Thyroid gland (tissue), 4 donors: ENCODE measurements at regions not wholly inside any gene's neighbourhood (a gene's known extent, or its start where the extent isn't known, plus 50 kb on each side); places are given as distances from the start of the nearest gene placed in this dataset.

Experiments used
- DNase-seq, 2 donors: peaks; one replicate each; pipeline ENCODE4 v3.0.0-alpha.2; 2019
- H3K27ac ChIP-seq, 3 donors: fragments of 200-600 bp; sonication (generic); 1 replicate in 2 of 3; 2 replicates in 1 of 3; pipeline ENCODE4 v1.5.1; 2016 to 2019; ENCODE audit warnings: mild to moderate bottlenecking in 1 of 3, moderate library complexity in 1 of 3
- H3K27me3 ChIP-seq: fragments of 200-600 bp; sonication (generic); one replicate; pipeline ENCODE4 v1.5.1; 2019
- H3K36me3 ChIP-seq, 2 donors: fragments of 200-600 bp; sonication (generic); one replicate each; pipeline ENCODE4 v1.5.1; 2016 to 2019
- H3K4me1 ChIP-seq, 2 donors: fragments of 200-600 bp; sonication (generic); one replicate each; pipeline ENCODE4 v1.5.1; 2017 to 2019
- H3K4me3 ChIP-seq, 3 donors: fragments of 200-600 bp; sonication (generic); replicated peaks in 1 of 3; 1 replicate in 2 of 3; 2 replicates in 1 of 3; pipeline ENCODE4 v1.5.1; 2016; ENCODE audit warnings: mild to moderate bottlenecking in 1 of 3
- H3K9me3 ChIP-seq: fragments of 200-600 bp; sonication (generic); one replicate; pipeline ENCODE4 v1.5.1; 2017
- POLR2A ChIP-seq, 2 donors: fragments of 450-650 bp; IDR thresholded peaks; one replicate each; pipeline ENCODE4 v1.6.1; 2017; ENCODE audit warnings: antibody characterized with exemption in 2 of 2, mild to moderate bottlenecking in 2 of 2, moderate library complexity in 1 of 2
- WGBS, 2 donors: methylation state at CpG; one replicate each; pipeline ENCODE4 v1.1.5; 2017; 5-methylcytosine and 5-hydroxymethylcytosine counted together
- intact Hi-C: fragments of 100-400 bp; cut with DNase I; formaldehyde crosslinking; loops from one replicate; pipeline ENCODE4 v1.15.1; 2023
- TF ChIP-seq, protein P1 (sequence below), 6 experiments: fragments of 200-600 bp in 3 of 6; fragments of 450-650 bp in 3 of 6; sonication (generic) in 3 of 6; IDR thresholded peaks; one replicate each; pipeline ENCODE4 v1.5.1; 2016 to 2019; ENCODE audit warnings: antibody characterized with exemption in 6 of 6, mild to moderate bottlenecking in 2 of 6, inconsistent platforms in 1 of 6, moderate library complexity in 1 of 6

GRCh38 chr2:239717319-239717675 lies 307.8 kb downstream of the NDUFA10 start:
- intact Hi-C loops, result no loop called here
- TF ChIP-seq POLR2A (IDR thresholded peaks at IDR 0.05), result no peak
- TF ChIP-seq, protein P1, sequence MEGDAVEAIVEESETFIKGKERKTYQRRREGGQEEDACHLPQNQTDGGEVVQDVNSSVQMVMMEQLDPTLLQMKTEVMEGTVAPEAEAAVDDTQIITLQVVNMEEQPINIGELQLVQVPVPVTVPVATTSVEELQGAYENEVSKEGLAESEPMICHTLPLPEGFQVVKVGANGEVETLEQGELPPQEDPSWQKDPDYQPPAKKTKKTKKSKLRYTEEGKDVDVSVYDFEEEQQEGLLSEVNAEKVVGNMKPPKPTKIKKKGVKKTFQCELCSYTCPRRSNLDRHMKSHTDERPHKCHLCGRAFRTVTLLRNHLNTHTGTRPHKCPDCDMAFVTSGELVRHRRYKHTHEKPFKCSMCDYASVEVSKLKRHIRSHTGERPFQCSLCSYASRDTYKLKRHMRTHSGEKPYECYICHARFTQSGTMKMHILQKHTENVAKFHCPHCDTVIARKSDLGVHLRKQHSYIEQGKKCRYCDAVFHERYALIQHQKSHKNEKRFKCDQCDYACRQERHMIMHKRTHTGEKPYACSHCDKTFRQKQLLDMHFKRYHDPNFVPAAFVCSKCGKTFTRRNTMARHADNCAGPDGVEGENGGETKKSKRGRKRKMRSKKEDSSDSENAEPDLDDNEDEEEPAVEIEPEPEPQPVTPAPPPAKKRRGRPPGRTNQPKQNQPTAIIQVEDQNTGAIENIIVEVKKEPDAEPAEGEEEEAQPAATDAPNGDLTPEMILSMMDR (IDR thresholded peaks at IDR 0.05), result no peak
- DNase-seq, result no peak
- Histone ChIP-seq H3K27me3 (no peaks in the 10 kb centered on the region), H3K4me1 (peaks cover 6 to 11% of the 10 kb centered on the region in 2 donors), H3K27ac (no peak overlapping the region), H3K36me3 (no peaks in the 10 kb centered on the region), H3K9me3 (no peaks in the 10 kb centered on the region), H3K4me3 (no peak overlapping the region)
- WGBS, 2 donors, result 85 to 93% methylated on average over 3 of the region's 3 CpGs

DNA sequence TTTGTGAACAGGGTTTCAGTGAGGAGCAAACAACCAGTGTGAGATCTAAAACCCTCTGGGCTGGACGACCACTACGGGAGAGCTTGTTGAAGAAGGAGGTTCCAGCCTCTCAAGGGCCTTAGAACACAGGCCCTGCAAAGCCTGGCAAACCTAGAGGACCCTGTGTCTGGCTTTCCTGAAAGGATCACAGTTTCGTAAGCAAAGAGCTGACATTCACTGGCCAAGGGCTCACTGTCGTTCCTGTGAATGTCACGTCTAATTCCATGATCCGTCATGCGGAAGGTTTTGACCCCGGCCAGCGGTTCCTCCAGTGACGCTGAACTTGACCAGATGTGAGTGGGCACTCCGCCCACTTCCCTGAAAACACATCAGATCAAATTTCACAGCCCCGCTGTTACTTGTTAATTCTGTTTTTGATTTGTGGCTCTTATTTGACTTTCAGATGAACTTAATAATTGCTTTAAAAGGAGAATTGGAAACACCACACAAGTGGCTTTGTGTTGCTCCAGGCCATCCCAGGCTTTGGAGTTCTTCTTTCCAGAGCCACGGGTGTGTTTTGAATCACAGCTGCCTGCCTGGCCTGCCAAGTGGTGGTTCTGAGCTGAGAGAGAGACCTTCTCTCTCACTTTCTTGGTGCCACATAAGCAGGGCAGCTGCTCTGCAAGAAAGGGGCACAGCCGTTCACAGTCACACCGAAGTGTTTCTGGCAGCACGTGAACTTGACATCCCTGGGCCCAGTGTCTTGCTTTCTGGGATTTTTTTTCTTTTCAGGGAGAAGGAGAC lies 308.4 kb downstream of the NDUFA10 start:
- TF ChIP-seq, protein P1 (IDR thresholded peaks at IDR 0.05), result no peak
- no peak for TF ChIP-seq POLR2A (IDR thresholded peaks at IDR 0.05)
- H3K4me1 ChIP-seq, result peaks cover 6 to 11% of the 10 kb centered on the region in 2 donors
- H3K27ac ChIP-seq, result no peak overlapping the region
- no peaks in the 10 kb centered on the region for H3K27me3 ChIP-seq
- no peak overlapping the region for H3K4me3 ChIP-seq
- intact Hi-C loops, result no loop called here
- H3K9me3 ChIP-seq, result no peaks in the 10 kb centered on the region
- H3K36me3 ChIP-seq, result no peaks in the 10 kb centered on the region
- 50 to 51% methylated on average over 16 of the region's 16 CpGs for WGBS, 2 donors
- peak; percentile 8 to 24 for DNase-seq

GRCh38 chr2:239716009-239716408 lies 309.1 kb downstream of the NDUFA10 start:
- DNase-seq, result no peak
- intact Hi-C loops, result no loop called here
- no peaks in the 10 kb centered on the region for H3K27me3 ChIP-seq
- peaks cover 6 to 11% of the 10 kb centered on the region in 2 donors for H3K4me1 ChIP-seq
- no peak overlapping the region for H3K27ac ChIP-seq
- 95% methylated on average over 6 of the region's 6 CpGs for WGBS, 2 donors
- no peaks in the 10 kb centered on the region for H3K9me3 ChIP-seq
- H3K4me3 ChIP-seq, result no peak overlapping the region
- no peaks in the 10 kb centered on the region for H3K36me3 ChIP-seq
- no peak for TF ChIP-seq POLR2A (IDR thresholded peaks at IDR 0.05)
- TF ChIP-seq, protein P1 (IDR thresholded peaks at IDR 0.05), result no peak

- H3K4me1 ChIP-seq, result peaks cover 6 to 11% of the 10 kb centered on the region in 2 donors
- intact Hi-C loops, result no loop called here
- TF ChIP-seq, protein P1 (IDR thresholded peaks at IDR 0.05), result no peak
- no peak for TF ChIP-seq POLR2A (IDR thresholded peaks at IDR 0.05)
- H3K27me3 ChIP-seq, result no peaks in the 10 kb centered on the region
- no peaks in the 10 kb centered on the region for H3K36me3 ChIP-seq
- H3K27ac ChIP-seq, result no peak overlapping the region
- no peak for DNase-seq
- H3K9me3 ChIP-seq, result no peaks in the 10 kb centered on the region
- H3K4me3 ChIP-seq, result no peak overlapping the region
- 97 to 99% methylated on average over 15 of the region's 15 CpGs for WGBS, 2 donors
Observed at GRCh38 chr2:239715606-239716005, 309.5 kb downstream of the NDUFA10 start.

DNA sequence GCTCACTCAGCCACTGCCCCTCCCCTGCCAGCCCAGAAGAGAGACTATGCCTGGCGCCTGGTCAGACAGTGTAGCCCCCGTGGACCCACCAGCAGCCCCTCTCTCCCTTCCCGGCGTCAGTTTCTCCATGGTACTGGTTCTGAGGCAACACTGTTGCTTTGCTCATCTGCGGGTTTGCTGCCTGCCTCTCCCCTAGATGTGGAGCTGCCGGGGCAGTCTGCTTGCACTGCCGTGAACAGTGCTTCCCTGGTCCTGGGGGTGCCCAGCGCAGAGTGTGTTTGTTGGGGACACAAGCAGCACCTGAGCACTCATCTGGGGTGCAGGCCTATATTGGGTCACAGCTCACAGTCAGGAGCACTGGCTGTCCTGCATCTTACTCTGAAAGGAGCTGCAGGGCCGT lies 309.9 kb downstream of the NDUFA10 start:
- 74 to 79% methylated on average over 6 to 9 of the region's 9 CpGs for WGBS, 2 donors
- H3K36me3 ChIP-seq, result no peaks in the 10 kb centered on the region
- DNase-seq, result no peak
- TF ChIP-seq, protein P1 (IDR thresholded peaks at IDR 0.05), result no peak
- no peak for TF ChIP-seq POLR2A (IDR thresholded peaks at IDR 0.05)
- H3K4me3 ChIP-seq, result no peak overlapping the region
- no peaks in the 10 kb centered on the region for H3K9me3 ChIP-seq
- H3K27me3 ChIP-seq, result no peaks in the 10 kb centered on the region
- peaks cover 6 to 11% of the 10 kb centered on the region in 2 donors for H3K4me1 ChIP-seq
- intact Hi-C loops, result no loop called here
- H3K27ac ChIP-seq, result no peak overlapping the region
